Neural progenitor cell (in vitro differentiated cells): ENCODE measurements at regions not wholly inside any gene's neighbourhood (a gene's known extent, or its start where the extent isn't known, plus 50 kb on each side); places are given as distances from the start of the nearest gene placed in this dataset.
A peak's percentile ranks its signal among the peaks of the same experiment; 100 is the strongest.

Experiments
- EZH2 ChIP-seq: fragments of 200-600 bp; sonication (generic); IDR thresholded peaks from 2 replicates; pipeline ENCODE4 v1.6.1; 2017; ENCODE audit warnings: antibody characterized with exemption, mild to moderate bottlenecking, moderate library complexity
- TF ChIP-seq, protein P1 (sequence below): fragments of 200-600 bp; sonication (generic); IDR thresholded peaks from 2 replicates; pipeline ENCODE4 v1.5.1; 2017; ENCODE audit warnings: antibody characterized with exemption, mild to moderate bottlenecking

DNA sequence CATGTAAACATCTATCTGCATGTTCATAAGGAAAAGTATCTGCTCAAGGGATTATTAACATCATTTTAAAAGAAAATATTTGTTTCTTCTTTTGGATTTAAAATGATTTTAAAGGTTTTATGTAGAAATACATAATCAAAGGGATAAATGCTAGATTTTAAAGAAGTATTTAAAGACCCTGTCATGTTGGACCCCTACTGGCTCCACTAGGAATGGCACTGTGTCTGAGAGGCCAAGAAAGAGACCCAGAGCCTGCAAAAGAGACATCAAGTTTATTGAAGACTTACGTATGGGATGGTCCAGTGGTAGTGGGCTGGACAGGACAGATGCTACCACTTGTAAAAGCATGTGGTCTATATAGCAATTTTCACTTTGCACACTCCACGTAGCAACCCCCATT is 78.7 kb upstream of the PCDH18 start:
- TF ChIP-seq, protein P1, sequence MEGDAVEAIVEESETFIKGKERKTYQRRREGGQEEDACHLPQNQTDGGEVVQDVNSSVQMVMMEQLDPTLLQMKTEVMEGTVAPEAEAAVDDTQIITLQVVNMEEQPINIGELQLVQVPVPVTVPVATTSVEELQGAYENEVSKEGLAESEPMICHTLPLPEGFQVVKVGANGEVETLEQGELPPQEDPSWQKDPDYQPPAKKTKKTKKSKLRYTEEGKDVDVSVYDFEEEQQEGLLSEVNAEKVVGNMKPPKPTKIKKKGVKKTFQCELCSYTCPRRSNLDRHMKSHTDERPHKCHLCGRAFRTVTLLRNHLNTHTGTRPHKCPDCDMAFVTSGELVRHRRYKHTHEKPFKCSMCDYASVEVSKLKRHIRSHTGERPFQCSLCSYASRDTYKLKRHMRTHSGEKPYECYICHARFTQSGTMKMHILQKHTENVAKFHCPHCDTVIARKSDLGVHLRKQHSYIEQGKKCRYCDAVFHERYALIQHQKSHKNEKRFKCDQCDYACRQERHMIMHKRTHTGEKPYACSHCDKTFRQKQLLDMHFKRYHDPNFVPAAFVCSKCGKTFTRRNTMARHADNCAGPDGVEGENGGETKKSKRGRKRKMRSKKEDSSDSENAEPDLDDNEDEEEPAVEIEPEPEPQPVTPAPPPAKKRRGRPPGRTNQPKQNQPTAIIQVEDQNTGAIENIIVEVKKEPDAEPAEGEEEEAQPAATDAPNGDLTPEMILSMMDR: peak; percentile 71
- TF ChIP-seq EZH2: no peak
